NCI-H2196 (cell line): ENCODE measurements at regions not wholly inside any gene's neighbourhood (a gene's known extent, or its start where the extent isn't known, plus 50 kb on each side); places are given as distances from the start of the nearest gene placed in this dataset.

Experiments
- DNase-seq: peaks from one replicate; lab custom pipeline; 2025; ENCODE audit not compliant: unreplicated experiment; lab: John Stamatoyannopoulos, UW

- no peak for DNase-seq
Observed at GRCh38 chr5:11962122-11962521, 57.9 kb upstream of the CTNND2 start.

- no peak for DNase-seq
Observed at GRCh38 chr5:11958321-11958720, 54.1 kb upstream of the CTNND2 start.

DNA sequence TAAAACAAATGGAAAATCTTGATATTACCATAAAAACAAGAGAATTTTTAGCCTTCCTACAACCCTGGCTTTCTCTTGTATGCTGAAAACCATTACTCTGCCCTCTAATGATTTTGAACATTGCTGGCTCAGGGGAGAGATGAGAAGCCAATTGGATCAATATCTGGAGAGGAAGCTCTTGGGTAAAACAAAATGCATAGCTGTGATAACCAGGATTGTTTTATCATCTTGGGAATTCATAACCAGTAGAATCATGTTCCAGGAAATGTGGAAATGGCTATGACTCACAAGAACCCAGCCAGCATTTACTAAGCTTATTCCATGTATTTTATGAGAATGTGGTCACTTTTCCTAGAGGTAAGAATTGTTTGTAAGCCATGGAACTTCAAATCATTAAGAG, 51.1 kb upstream of the CTNND2 start:
- DNase-seq: no peak
